ENCODE measurements at regions not wholly inside any gene's neighbourhood (a gene's known extent, or its start where the extent isn't known, plus 50 kb on each side); places are given as distances from the start of the nearest gene placed in this dataset.

GRCh38 chr13:99859178-99860177 is 112.1 kb downstream of the ZIC5 start:
- DNase-seq = peak; percentile 78

- no peak for DNase-seq
Measured at GRCh38 chr13:99857738-99858137, 113.8 kb downstream of the ZIC5 start.

- no peak for DNase-seq
Measured at GRCh38 chr13:99855526-99856420, 115.8 kb downstream of the ZIC5 start.

GRCh38 chr13:99854366-99854765 is 117.2 kb downstream of the ZIC5 start:
- DNase-seq = no peak

GRCh38 chr13:99847318-99847750 is 124.2 kb downstream of the ZIC5 start:
- DNase-seq = no peak

- no peak for DNase-seq
Measured at GRCh38 chr13:99845161-99845874, 126.2 kb downstream of the ZIC5 start.

- no peak for DNase-seq
Measured at GRCh38 chr13:99844421-99844820, 127.1 kb downstream of the ZIC5 start.

- DNase-seq = no peak
Measured at GRCh38 chr13:99843872-99844271, 127.7 kb downstream of the ZIC5 start.

GRCh38 chr13:99842405-99842804 is 129.2 kb downstream of the ZIC5 start:
- no peak for DNase-seq

GRCh38 chr13:99836291-99836690 is 135.3 kb downstream of the ZIC5 start:
- no peak for DNase-seq

- no peak for DNase-seq
Measured at GRCh38 chr13:99835442-99835841, 136.1 kb downstream of the ZIC5 start.

- no peak for DNase-seq
Measured at GRCh38 chr13:99834246-99834645, 137.3 kb downstream of the ZIC5 start.

GRCh38 chr13:99832347-99832746 is 139.2 kb downstream of the ZIC5 start:
- no peak for DNase-seq

- DNase-seq = no peak
Measured at GRCh38 chr13:99830931-99831330, 140.6 kb downstream of the ZIC5 start.

- no peak for DNase-seq
Measured at GRCh38 chr13:99829593-99830239, 141.9 kb downstream of the ZIC5 start.

GRCh38 chr13:99829161-99829560 is 142.4 kb downstream of the ZIC5 start:
- no peak for DNase-seq

- DNase-seq = no peak
Measured at GRCh38 chr13:99828735-99829134, 142.8 kb downstream of the ZIC5 start.

- DNase-seq = no peak
Measured at GRCh38 chr13:99828123-99828522, 143.4 kb downstream of the ZIC5 start.

- no peak for DNase-seq
Measured at GRCh38 chr13:99827011-99827772, 144.4 kb downstream of the ZIC5 start.

GRCh38 chr13:99823961-99824360 is 147.6 kb downstream of the ZIC5 start:
- DNase-seq = no peak

GRCh38 chr13:99822820-99823219 is 148.7 kb downstream of the ZIC5 start:
- DNase-seq = no peak

- DNase-seq = no peak
Measured at GRCh38 chr13:99821741-99822140, 149.8 kb downstream of the ZIC5 start.

All from stimulated activated CD4-positive, alpha-beta T cell treated with anti-CD3 and anti-CD28 coated beads, Interleukin-1b, Interleukin-23, amount 100 ng/mL, for 48 hours (primary cell).